WTC11 (cell line): ENCODE measurements at regions not wholly inside any gene's neighbourhood (a gene's known extent, or its start where the extent isn't known, plus 50 kb on each side); places are given as distances from the start of the nearest gene placed in this dataset.

ENCODE experiments used
- CBFB ChIP-seq: sonication (generic); formaldehyde crosslinking; IDR thresholded peaks from 2 replicates; pipeline ENCODE4 v1.8.1; 2022; ENCODE audit warnings: mild to moderate bottlenecking, low read depth, missing genetic modification reagents
- CTCF ChIP-seq: fragments of 200-600 bp; IDR thresholded peaks from 2 replicates; pipeline ENCODE4 v1.8.0; 2022; ENCODE audit warnings: antibody characterized with exemption
- ELF4 ChIP-seq: sonication (generic); formaldehyde crosslinking; IDR thresholded peaks from 2 replicates; pipeline ENCODE4 v1.8.1; 2022; ENCODE audit warnings: low read depth, mild to moderate bottlenecking, moderate library complexity, missing genetic modification reagents
- ESRRA ChIP-seq: sonication (generic); formaldehyde crosslinking; IDR thresholded peaks from 2 replicates; pipeline ENCODE4 v1.8.1; 2022; ENCODE audit warnings: mild to moderate bottlenecking, missing genetic modification reagents, borderline replicate concordance
- NR3C1 ChIP-seq: sonication (generic); formaldehyde crosslinking; conservative IDR thresholded peaks from 2 replicates; pipeline ENCODE4 v1.8.1; 2023; ENCODE audit warnings: low read depth, mild to moderate bottlenecking, missing genetic modification reagents
- SP1 ChIP-seq: sonication (generic); formaldehyde crosslinking; conservative IDR thresholded peaks from 2 replicates; pipeline ENCODE4 v1.8.1; 2022; ENCODE audit warnings: missing genetic modification reagents
- TCF7 ChIP-seq: sonication (generic); formaldehyde crosslinking; IDR thresholded peaks from 2 replicates; pipeline ENCODE4 v1.8.0; 2022; ENCODE audit warnings: mild to moderate bottlenecking, low read depth, missing genetic modification reagents, moderate library complexity
- TEAD4 ChIP-seq: sonication (generic); formaldehyde crosslinking; IDR thresholded peaks from 2 replicates; pipeline ENCODE4 v1.8.0; 2022; ENCODE audit warnings: mild to moderate bottlenecking, missing genetic modification reagents
- TP53 ChIP-seq: sonication (generic); formaldehyde crosslinking; IDR thresholded peaks from 2 replicates; pipeline ENCODE4 v1.8.1; 2023; ENCODE audit warnings: mild to moderate bottlenecking, missing genetic modification reagents
- USF2 ChIP-seq: sonication (generic); formaldehyde crosslinking; IDR thresholded peaks from 2 replicates; pipeline ENCODE4 v1.8.1; 2023; ENCODE audit warnings: mild to moderate bottlenecking, missing genetic modification reagents, moderate library complexity
- ZBTB21 ChIP-seq: sonication (generic); formaldehyde crosslinking; IDR thresholded peaks from 2 replicates; pipeline ENCODE4 v1.8.1; 2023; ENCODE audit warnings: mild to moderate bottlenecking, missing genetic modification reagents, borderline replicate concordance
- ZNF423 ChIP-seq: fragments of 250-450 bp; sonication (Bioruptor Pico); IDR thresholded peaks from 2 replicates; pipeline ENCODE4 v2.1.2; 2022; ENCODE audit warnings: mild to moderate bottlenecking, moderate library complexity

- TF ChIP-seq CTCF: no peak
- no peak for TF ChIP-seq NR3C1 (CRISPR knock-in tag)
- TF ChIP-seq ELF4: no peak
- TF ChIP-seq TEAD4 (CRISPR knock-in tag): no peak
- no peak for TF ChIP-seq CBFB
- TF ChIP-seq TP53 (CRISPR knock-in tag): no peak
- no peak for TF ChIP-seq ESRRA (CRISPR knock-in tag)
- TF ChIP-seq ZBTB21 (CRISPR knock-in tag): no peak
- no peak for TF ChIP-seq ZNF423 (CRISPR knock-in tag)
- TF ChIP-seq SP1 (CRISPR knock-in tag): no peak
- no peak for TF ChIP-seq USF2 (CRISPR knock-in tag)
- TF ChIP-seq TCF7 (CRISPR knock-in tag): no peak
Measured at GRCh38 chr9:102209176-102209575, 470.7 kb upstream of the GRIN3A start.
